Stimulated activated CD4-positive, alpha-beta T cell treated with anti-CD3 and anti-CD28 coated beads, Interleukin-15, amount 100 ng/mL, for 48 hours (primary cell): ENCODE measurements at regions not wholly inside any gene's neighbourhood (a gene's known extent, or its start where the extent isn't known, plus 50 kb on each side); places are given as distances from the start of the nearest gene placed in this dataset.

Source experiments
- DNase-seq, 2 donors: peaks; one replicate each; pipeline ENCODE4 v3.0.0-alpha.2; 2020; ENCODE audit warnings: low read depth in 2 of 2

DNA sequence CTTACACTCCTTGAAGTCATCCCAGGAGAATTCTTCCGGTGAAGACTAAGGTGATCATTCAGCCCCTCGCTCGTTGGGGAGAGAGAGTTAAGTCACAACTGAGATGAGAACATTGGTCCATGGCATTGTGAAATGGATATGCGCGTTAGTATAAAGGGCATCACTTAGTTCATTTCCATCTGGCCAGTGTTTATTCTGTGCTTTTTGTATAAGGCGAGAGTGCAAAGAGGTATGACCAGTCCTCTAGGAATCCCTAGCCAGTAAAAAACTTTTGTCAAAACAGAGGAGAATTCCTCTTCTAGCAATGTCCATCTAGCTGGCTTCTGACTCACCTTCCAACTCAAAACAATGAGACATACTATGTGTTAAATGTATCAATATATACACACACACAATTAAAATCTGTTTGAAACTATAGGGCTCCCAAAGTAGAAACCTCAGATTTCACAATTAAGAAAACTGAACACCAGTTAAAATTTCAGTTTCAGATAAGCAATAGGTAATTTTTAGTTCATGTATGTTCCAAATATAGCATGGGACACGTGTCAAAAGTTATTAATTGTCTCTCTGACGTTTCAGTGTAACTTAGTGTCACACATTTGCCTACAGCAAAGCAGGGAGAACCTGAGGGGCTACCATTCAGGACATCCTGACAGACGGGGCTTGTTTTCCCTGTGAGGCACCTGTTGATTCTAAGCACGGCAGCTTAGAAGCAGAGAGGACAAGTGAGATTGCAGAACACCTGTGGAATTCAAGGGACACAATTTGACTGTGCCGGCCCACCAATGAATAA lies 158.9 kb downstream of the KLF6 start:
- no peak for DNase-seq

GRCh38 chr10:3624367-3624766 lies 160.6 kb downstream of the KLF6 start:
- no peak for DNase-seq

DNA sequence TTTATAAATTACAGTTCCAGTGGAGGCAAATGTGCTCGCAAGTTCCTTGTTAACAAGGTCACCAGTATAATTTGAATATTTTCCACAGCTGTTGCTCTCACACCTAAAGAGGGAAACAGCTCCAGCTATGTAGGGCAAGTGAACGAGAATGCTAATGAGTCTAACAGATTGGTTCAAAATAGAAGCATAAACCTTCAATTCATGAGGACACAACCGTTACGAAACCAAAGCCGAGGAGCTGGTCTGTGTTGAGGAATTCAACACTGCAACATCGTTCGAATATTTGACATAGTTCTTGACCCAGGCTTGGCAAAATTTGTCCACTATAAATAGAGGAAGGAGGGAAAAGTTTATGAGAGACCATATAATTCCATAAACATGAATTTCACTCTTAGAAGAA lies 161.3 kb downstream of the KLF6 start:
- no peak for DNase-seq

GRCh38 chr10:3622845-3623621 lies 162.0 kb downstream of the KLF6 start:
- DNase-seq, result peak; percentile 9 to 25

DNA sequence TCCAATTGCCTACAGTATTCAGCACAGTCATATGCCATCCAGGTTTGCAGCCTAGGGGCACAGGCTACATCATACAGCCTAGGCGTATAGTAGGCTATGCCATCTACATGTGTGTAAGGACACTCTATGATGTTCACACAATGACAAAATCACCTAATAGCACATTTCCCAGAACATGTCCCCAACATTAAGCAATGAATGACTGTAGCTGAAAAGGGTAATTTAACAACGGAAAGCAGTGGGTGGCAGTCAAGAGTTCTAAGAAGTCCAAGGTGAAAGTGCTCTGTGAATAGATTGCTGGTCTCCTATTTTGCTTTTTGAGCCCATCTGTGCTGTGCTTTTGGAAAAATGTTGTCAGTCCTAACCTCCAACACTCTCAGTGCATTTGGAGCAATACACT lies 162.6 kb downstream of the KLF6 start:
- peak; percentile 3 to 8 for DNase-seq

DNA sequence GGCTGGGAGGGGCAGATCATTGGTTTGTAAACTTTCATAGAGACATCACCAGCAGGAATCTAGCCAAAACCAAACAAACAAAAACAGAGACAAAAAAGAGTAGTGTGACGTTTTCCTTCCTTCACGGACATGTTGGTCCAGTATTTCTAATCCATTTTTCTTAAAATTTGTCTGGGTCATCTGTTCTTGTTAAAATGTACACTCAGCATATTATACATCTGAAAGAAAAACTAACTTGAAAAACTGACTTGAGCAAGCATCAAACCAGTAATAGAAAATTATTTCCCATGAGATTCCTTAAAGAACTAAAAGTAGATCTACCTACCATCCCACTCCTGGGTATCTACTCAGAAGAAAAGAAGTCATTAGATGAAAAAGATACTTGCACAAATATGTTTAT lies 164.2 kb downstream of the KLF6 start:
- DNase-seq, result no peak

DNA sequence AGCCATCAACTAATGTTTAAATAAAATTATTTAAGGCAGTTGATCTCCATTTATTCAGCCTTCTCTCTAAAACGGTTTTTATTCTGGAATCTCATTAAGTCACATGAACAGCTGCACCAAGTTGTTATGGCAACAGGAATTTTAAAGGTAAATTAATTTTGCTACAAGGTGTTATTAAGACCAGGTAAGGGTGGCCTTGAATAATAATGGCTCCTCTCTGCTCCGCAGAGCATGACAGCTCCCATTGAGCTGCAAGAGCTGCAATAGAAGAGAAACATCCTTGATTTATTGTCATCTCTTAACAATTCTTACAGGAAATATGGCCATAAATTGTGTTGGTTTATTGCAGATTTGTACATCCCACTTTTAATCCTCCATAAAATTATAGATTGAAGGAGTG lies 165.8 kb downstream of the KLF6 start:
- no peak for DNase-seq

DNA sequence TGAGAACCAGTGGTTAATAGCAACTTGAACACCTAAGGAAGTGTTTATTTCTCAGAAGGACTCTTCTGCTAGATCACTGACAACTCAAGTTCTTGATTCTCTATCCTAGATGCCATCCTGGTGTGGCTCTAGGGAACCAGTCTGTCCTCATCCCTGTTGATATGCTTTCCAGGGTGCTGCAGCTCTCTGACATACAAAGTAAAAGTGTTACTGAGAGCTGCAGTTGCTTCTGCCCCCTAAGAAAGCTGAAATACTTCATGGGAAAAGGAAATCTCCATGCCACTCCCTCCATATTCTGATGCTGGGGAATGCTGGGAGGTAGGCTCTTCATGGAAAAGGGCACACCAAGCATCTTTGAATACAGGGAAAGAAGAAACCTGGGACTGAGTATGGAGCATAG lies 168.1 kb downstream of the KLF6 start:
- DNase-seq, result no peak

- DNase-seq, result no peak
These were observed 171.7 kb downstream of the KLF6 start for GRCh38 chr10:3613318-3613717.

GRCh38 chr10:3612183-3613001 lies 172.6 kb downstream of the KLF6 start:
- no peak for DNase-seq

DNA sequence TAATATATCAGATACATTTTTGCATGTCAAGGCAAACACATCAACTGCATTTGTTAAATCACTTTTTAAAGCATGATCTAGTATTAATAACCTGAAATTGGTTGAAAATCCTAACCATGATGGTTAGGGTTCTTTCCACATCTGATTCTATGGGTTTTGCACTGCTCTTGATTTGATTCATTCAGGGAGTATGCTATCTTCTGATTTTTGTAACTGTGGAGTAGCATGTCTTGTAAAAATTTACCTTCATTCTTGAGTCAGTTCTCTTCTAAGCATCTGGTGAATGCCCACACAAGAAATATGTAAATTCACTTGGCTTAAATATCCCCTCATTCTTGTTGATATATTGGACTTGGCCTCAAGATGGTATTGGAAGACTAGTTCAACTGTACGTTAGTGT lies 178.7 kb downstream of the KLF6 start:
- DNase-seq, result no peak

GRCh38 chr10:3605882-3606281 lies 179.1 kb downstream of the KLF6 start:
- DNase-seq, result no peak

DNA sequence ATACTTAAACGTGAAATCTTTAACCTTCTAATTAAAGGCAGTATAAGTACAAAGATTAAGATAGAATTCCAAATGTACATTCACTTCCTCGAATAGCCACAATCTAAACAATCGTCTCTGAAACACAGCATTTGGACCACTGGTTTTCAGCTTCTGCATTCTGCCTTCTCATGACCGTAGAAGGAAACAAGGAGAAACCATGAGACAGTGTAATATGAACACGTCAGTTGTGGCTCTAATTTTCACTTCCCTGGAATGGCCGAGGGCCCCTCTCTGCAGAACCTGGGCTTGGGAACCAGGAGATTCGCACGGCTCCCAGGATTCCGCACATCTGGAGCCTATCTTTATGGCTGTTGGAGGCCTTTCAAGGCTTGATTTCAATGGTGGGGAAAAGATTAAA lies 189.3 kb downstream of the KLF6 start:
- no peak for DNase-seq

- DNase-seq, result no peak
These were observed 191.4 kb downstream of the KLF6 start for GRCh38 chr10:3593611-3594010.

GRCh38 chr10:3592424-3592823 lies 192.6 kb downstream of the KLF6 start:
- no peak for DNase-seq

GRCh38 chr10:3588816-3589215 lies 196.2 kb downstream of the KLF6 start:
- DNase-seq, result no peak

DNA sequence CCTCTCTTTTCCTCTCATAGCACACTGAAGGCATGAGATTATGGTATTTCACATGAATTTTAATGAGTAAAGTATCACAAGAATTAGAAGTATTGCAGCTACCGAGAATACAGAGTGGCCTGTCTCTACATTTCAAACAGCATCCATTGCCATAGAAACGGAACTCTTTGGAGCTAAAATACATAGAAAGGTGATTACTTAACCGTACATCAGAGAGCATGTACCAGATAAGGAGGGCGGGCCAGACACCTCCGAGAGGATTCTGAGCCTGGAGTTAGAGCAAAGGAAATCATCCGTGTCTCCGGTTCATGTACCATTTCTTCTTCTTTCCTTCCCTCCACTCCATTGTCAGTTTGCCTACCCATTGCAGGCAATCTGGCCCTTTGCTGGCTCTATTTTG lies 196.7 kb downstream of the KLF6 start:
- DNase-seq, result no peak

DNA sequence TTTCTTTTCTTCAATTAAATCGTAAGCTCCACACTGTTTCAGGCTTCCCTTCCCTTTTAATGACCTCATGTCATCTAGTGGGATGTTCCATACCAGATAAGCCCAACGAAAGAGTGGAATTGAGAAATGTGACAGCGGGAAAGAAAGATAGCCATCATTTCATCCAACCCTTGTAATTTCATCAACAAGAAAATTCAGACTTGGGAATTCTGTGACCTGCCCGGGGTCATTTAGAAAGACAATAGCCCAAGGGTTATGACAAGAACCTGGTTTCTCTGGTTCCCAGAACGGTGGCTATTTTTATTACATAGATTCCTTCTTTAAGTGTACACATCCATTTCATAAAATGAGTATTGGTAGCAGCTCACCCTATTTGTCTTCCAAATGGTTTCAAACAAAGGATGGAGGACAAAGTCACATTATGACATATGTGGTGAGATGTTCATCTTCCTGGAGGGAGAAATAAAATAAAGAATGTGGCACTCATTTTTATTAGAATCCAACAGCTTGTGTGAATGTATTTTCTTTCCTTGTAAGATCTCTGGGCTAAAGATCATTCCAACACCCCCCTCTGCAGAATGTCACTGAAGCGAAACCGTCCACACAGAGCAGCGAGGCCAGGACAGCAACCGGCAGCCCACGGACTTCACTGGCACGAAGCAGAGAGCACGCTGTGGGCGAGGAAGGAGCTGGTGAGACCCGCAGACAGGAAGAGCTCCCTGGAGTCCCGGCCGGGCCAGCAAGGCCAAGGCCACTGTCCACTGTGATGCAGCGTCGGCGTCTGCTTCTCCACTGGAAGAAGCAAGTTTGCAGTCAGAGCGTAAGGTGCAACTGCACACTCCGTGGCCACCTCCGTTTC lies 199.9 kb downstream of the KLF6 start:
- no peak for DNase-seq

DNA sequence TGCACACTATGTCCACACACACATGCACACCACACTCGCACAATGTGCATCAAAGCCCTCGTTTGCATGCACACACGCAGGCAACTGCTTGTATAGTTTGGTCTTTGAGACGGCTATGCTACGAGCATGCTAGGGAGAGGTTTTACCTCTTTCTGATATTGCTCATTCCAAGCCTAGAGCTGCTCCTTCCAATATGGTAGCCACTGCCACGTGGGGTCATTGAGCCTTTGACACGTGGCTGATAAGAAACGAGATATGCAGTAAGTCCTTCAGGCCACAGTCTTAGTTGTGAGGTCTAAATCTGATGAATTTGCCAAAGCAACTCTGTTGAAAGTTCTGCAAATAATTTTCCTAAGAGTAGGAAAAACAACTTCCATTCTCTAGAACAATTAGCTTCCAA lies 204.4 kb downstream of the KLF6 start:
- no peak for DNase-seq

DNA sequence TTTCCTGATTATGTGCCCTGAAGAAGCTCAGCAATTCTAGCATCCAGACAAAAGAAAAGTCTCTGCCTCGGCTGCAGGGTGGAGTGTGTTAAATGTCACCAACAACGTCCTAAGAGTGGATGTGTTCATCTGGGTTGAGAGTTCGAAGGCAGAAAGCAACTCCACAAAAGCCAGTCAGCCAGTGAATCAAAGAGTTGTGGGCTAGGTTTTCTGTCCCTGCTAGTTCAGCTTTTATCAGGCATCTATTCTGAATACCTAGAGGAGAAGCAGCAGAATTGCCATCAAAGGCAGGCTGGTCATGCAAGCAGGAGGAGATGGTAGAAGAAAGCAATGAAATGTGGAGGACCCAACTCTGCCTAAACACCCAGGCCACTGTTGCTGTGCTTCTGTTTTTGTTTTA lies 205.2 kb downstream of the KLF6 start:
- DNase-seq, result no peak

GRCh38 chr10:3578682-3579081 lies 206.3 kb downstream of the KLF6 start:
- no peak for DNase-seq

GRCh38 chr10:3578159-3578558 lies 206.8 kb downstream of the KLF6 start:
- DNase-seq, result no peak
